Kasumi-1 (cell line): ENCODE measurements at regions not wholly inside any gene's neighbourhood (a gene's known extent, or its start where the extent isn't known, plus 50 kb on each side); places are given as distances from the start of the nearest gene placed in this dataset.
A peak's percentile ranks its signal among the peaks of the same experiment; 100 is the strongest.
"Not testable (repeated sequence)": the region's sequence is repeated elsewhere in the genome, so short reads cannot be mapped to it uniquely, and the experiment has no call there.

Experiments used
- DNase-seq, 2 experiments: peaks; one replicate each; lab custom pipeline; 2025; lab: John Stamatoyannopoulos, UW

GRCh38 chr18:57881818-57882413, 78.8 kb upstream of the ATP8B1 start:
- DNase-seq, result peak; percentile 79 to 82

DNA sequence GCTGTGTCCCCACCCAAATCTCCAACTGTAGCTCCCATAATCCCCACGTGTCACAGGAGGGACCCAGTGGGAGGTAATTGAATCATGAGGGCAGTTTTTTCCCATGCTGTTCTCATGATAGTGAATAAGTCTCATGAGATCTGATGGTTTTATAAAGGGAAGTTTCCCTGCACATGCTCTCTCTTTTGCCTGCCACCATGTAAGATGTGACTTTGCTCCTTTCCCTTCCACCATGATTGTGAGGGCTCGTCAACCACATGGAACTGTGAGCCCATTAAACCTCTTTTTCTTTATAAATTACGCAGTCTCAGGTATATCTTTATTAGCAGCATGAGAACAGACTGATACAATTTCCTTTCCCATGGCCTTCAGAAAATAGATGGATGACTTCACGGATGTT, 76.8 kb upstream of the ATP8B1 start:
- not testable (repeated sequence) for DNase-seq

- no peak for DNase-seq
Observed at GRCh38 chr18:57869221-57869620, 66.1 kb upstream of the ATP8B1 start.

- DNase-seq, result no peak
Observed at GRCh38 chr18:57866355-57866754, 63.2 kb upstream of the ATP8B1 start.

- no peak for DNase-seq
Observed at GRCh38 chr18:57864615-57865121, 61.6 kb upstream of the ATP8B1 start.

DNA sequence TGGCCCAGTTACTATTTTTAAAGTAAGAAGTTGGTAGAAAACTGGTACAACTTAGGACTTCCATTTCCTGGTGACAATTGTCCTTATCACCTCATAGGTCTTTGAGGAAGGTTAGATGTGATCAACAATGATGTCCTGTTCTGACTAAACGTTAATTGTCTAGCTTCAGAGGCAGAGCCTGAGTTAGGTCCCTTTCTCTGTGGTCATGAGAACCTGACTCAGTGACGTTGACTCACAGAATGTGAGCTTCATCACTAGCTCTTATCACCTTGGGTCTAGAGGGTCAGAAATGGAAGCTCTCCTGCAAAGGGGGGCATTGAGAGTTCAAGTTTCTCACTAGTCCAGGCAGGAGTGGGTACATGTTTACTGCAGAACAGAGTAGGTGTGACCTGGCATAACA, 60.6 kb upstream of the ATP8B1 start:
- DNase-seq, result no peak

- DNase-seq, result peak; percentile 23 to 25
Observed at GRCh38 chr18:57859314-57859713, 56.2 kb upstream of the ATP8B1 start.

GRCh38 chr18:57856557-57857280, 53.6 kb upstream of the ATP8B1 start:
- no peak for DNase-seq

DNA sequence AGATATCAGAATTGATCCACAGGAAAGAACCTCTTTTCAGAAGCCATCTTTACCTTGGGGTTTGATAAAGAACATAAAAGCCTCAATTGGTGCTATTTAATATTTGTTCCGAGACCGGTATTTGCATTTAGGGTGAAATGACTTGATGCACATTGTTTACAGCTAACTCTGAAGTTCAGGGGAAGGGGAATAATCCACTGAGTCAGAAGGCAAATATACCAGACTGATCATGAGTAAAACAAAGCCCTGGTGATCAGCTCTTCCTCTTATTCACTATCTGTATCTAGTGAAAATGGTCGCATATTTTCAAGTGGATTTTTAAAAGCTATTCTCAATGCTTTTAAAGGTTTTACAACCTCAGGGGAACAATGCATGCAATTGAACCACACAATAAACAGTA, 53.0 kb upstream of the ATP8B1 start:
- DNase-seq, result no peak

DNA sequence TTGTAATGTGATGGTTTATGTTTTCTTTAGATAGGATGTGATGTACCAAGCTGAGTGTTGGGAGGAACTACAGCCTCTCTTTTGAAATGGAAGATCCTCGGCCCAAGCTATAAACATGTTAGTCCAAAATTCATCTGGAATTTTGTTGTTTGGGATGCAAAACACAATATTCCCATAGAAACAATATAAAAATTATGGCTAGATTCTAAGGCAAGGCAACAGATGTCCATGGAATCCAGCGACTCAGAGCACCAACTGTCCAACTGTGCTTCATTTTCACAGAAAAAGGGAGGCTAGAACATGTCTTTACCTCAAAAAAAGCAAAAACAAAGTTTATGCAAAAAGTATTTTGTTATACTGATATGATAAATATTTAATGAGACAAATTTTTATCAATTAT, 52.4 kb upstream of the ATP8B1 start:
- no peak for DNase-seq

DNA sequence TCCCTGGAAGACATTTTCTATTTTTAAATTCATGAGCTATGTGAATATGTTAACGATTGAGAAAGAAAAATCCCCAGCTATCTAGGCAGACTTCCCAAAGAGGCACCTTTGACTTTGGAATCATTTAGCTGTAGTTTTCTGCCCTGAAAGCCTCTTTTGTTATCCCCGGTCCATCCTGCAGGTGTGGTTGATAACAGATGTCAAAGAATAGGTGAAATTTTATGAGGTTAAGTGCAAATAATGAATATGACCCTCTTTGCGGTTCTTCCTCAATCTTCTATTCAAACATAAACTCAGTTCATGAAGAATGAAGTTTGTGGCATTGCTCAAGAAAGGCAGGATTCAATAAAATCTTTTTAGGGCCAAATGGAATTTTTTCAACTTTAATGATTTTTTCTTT, 51.6 kb upstream of the ATP8B1 start:
- no peak for DNase-seq

GRCh38 chr18:57853864-57854263, 50.7 kb upstream of the ATP8B1 start:
- no peak for DNase-seq

- DNase-seq, result no peak
Observed at GRCh38 chr18:57853133-57853532, 50.0 kb upstream of the ATP8B1 start.
